ENCODE measurements at regions not wholly inside any gene's neighbourhood (a gene's known extent, or its start where the extent isn't known, plus 50 kb on each side); places are given as distances from the start of the nearest gene placed in this dataset.
"Not testable (repeated sequence)": the region's sequence is repeated elsewhere in the genome, so short reads cannot be mapped to it uniquely, and the experiment has no call there.

DNA sequence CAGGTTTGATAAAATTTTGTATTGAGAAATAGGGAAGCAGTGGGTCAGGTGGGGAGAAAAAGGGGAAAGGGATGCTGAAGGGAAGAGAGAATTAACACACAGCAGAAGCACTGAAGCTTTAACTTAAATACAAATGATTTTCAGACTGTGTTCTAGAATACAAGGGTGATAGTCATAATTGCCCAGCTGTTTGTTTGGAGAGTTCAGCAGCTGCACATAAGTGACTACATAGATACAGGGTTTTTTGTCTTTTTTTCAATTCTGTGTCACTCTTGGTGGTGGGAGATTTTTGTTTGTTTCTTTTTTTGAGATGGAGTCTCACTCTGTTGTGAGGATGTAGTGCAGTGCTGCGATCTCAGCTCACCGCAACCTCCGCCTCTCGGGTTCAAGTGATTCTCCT is 590.4 kb upstream of the SEMA6A start:
- DNase-seq (ENCODE audit: low spot score), result no peak
- intact Hi-C loops (cut with DNase I), result no loop called here
- ATAC-seq, result no peak

DNA sequence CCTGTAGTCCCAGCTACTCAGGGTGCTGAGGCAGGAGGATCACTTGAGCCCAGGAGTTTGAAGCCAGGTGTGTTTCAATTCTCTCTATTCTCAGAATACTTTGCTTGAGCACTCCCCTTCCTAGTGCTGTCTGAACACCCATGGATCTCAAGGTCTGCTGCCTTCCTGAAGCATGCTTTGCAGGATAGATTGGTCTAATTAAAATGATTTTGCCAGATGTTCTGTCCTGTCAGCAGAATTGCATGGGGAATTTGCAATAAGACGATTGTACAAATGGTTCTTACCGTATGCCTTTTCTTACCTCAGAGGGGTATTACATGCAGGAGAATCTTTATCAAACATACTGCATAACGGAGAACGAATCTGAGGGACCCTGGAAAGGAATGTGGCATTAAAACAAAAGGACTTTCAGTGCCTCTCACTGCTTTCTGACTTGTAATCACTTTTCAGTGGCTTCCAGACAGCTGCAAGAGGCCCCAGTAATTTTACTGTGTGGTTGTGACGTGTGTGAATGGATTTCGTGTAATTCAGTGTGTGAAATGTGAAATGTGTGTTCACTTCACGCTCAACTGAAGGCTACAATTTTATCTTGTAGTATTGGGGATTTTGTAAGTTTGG is 587.2 kb upstream of the SEMA6A start:
- intact Hi-C loops (cut with DNase I), result no loop called here
- no peak for ATAC-seq
- no peak for DNase-seq (ENCODE audit: low spot score)

DNA sequence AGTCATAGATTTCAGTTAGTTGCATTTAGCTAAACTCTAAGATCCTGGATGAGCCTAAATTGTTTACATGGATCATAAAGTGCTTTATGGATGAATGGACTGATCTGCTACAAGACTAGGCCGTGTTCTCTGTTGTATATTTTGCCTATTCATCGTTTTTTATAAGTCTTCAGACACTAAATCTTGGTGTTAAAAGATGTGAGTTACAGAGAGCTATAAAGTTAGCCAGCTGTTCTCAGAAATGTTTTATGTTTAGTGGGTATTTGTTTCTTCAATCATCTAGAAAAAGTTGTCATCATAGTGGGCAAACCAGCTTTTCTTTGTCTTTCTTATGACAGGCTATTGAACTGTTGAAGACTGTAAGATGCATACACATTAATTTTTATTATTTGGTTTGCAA is 585.8 kb upstream of the SEMA6A start:
- DNase-seq (ENCODE audit: low spot score), result no peak
- intact Hi-C loops (cut with DNase I), result no loop called here
- no peak for ATAC-seq

DNA sequence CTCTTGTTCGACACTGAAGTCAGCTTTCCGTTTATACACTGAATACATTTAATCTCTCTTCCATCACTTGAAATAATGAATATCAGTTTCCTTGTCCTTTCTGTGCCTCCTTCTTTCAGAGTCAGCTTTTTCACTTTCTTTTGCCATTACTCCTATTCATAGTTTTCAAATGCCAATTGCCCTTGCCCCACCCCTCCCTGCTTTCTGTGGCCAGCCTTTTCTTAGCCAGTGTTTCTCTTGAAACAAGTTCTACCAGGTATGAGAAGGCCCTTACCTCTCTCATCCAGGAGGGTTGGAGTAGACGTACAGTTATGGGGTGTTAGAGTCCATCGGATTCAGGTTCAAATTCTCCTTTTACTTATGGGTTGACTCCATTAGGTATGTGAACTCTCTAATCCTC is 574.7 kb upstream of the SEMA6A start:
- no peak for DNase-seq (ENCODE audit: low spot score)
- intact Hi-C loops (cut with DNase I), result no loop called here
- ATAC-seq, result no peak

DNA sequence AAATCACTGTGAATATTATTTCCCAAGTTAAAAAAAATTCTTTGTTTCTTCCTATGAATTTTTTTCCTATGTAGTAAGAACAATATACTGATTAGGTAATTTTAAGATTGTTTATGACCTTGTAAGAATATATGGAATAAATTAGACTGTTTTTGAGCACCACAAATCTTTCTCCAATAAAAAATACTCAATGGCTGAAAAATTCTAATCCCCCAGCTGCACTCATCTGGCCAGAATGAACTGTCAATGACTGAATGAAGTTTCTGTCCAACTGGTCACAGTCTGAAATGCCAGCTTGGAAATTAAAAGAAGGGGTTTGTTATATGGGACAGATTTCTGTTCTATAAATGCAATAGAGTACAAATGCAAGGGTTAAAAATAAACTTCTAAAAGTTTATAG is 569.5 kb upstream of the SEMA6A start:
- ATAC-seq (no peak), DNase-seq (ENCODE audit: low spot score) (no peak)
- intact Hi-C loops (cut with DNase I), result no loop called here

DNA sequence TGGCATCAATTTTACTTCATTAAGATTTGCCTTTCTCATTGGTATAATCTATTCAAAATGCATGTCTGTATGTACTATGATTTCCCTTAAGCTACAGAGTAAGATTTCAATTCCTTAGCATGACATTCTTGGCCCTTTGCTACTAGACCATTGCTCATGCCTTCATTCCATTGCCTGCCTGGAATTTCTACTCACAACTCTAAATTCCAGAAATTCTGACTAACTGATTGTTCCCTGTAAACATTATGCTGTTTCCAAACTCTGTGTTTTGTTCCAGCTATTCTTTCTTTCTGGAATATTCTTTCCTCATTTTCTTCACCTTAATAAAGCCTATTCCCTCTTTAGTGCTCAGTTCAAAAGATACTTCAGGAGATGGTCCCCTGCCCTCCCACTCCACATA is 568.8 kb upstream of the SEMA6A start:
- ATAC-seq (no peak), DNase-seq (ENCODE audit: low spot score) (no peak)
- intact Hi-C loops (cut with DNase I), result no loop called here

DNA sequence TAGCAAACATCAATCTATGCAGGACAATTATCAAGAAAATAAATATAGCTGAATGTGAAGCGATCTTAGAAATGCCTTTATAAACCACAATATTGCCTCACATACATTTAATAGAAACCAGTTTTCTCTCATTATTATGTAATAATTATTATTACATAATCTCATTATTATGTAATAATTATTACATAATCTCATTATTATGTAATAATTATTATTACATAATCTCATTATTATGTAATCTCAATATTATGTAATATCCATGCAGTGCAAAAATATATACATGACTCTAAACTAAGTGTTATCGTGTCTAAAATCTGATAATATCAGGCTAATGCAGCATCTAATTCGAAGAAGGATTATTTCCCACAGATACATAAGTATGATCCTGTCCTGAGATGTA is 563.9 kb upstream of the SEMA6A start:
- intact Hi-C loops (cut with DNase I), result no loop called here
- DNase-seq (ENCODE audit: low spot score) (no peak), ATAC-seq (no peak)

DNA sequence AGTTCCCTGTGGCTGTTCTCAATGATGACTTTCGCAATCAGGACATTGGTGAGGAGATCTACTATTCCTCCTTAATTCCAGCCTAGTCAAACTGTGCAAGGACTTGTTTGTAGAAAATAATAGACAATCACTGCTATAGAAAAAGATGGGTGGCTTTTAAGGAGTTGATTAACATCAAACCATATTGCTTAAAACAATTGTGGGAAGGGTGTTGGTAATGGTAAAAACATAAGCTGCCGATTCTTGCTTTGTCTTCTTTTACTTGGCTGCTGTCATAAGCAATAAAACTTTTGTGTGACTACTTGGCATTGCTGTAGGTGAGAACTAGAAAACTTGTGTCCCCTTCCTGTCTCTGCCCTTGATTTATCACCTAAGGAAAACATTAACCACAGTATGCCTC is 561.2 kb upstream of the SEMA6A start:
- intact Hi-C loops (cut with DNase I), result no loop called here
- ATAC-seq, result no peak
- no peak for DNase-seq (ENCODE audit: low spot score)

DNA sequence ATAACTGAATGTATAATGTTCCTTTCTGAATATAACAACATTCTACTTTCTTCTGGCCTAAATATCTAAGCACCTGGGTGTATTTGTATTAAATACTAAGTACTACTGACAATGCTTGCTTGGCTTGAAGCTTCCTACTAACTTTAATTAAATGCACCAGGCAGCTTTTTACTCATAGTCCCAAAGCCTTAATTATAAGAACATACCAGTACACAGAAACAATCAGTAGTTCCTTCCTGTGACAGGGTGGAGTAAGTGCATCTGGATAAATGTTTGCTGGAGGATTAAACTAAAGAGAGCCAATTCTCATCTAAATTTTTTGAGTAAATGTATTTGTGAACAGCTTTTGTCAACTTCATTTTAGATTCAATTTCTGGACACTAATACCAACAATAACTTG is 558.6 kb upstream of the SEMA6A start:
- intact Hi-C loops (cut with DNase I), result no loop called here
- ATAC-seq (no peak), DNase-seq (ENCODE audit: low spot score) (no peak)

DNA sequence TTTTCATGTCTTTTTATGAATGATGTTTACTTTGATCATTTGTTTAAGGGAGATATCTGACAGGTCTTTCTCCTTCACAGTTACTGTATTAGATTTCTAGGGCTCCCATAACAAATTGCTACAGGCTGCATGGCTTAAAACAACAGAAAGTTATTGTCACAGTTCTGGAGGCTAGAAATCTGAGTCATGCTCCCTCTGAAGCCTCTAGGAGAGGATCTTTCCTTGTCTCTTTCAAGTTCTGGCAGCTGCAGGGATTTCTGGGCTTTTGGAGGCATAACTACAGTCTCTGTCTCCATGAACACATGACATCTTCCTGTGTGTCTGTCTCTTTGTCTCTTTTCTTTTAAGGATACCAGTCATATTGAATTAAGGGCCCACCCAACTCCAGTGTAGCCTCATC is 557.3 kb upstream of the SEMA6A start:
- no peak for ATAC-seq
- no peak for DNase-seq (ENCODE audit: low spot score)
- intact Hi-C loops (cut with DNase I), result no loop called here

DNA sequence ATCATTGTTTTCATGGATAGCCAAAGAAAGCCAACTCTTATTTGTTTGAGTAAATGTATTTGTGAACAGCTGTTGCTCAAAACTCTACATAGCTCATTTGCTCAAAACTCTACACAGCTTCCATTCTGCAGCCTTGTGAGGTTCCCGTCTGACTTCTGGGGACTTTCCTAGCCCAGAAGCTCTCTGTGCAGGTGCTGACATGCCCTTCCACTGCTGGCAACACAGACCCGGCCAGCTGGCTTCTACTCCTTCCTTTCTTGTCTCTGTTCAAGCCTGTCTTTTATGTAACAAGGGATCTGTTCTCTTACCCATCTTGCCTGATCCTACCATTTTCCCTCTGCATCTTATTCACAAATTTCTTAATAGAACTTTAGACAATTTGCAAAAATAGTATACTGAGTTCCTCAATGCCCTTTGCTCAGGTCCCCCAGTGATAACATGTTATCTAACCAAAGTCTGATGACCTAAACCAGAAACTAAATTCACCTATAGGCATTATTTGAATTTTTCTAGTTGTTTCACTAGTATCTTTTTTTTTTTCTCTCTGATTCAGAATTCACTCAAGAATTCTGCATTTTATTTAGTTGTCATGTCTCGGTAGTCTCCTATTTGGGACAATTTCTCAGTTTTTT is 556.5 kb upstream of the SEMA6A start:
- intact Hi-C loops (cut with DNase I), result no loop called here
- ATAC-seq (no peak), DNase-seq (ENCODE audit: low spot score) (no peak)

DNA sequence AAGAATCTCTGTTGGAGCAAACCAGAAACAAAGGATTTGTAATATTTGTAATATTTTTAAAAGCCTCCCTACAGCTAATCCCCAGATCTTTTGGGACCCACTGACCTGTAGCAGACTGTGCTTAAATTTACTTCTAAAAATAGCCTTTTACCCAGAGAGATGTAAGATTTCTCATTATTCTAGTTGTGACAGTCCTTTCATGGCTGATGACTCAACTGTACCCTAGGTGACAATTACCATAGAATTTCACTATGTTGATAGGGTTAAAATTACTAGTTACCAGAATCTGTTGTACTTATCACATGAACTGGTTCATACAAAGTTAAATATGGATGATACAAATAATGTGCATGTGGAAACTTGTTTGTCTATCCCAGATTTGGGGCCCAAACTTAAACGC is 543.9 kb upstream of the SEMA6A start:
- ATAC-seq, result no peak
- DNase-seq (ENCODE audit: low spot score), result no peak
- intact Hi-C loops (cut with DNase I), result no loop called here

DNA sequence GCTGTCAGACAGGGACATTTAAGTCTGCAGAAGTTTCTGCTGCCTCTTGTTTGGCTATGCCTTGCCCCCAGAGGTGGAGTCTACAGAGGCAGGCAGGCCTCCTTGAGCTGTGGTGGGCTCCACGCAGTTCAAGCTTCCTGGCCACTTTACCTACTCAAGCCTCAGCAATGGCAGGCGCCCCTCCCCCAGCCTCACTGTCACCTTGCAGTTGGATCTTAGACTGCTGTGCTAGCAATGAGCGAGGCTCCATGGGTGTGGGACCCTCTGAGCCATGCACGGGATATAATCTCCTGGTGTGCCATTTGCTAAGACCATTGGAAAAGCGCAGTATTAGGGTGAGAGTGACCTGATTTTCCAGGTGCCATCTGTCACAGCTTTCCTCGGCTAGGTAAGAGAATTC is 542.7 kb upstream of the SEMA6A start:
- DNase-seq (ENCODE audit: low spot score); ATAC-seq; intact Hi-C loops (cut with DNase I): not testable (repeated sequence)

DNA sequence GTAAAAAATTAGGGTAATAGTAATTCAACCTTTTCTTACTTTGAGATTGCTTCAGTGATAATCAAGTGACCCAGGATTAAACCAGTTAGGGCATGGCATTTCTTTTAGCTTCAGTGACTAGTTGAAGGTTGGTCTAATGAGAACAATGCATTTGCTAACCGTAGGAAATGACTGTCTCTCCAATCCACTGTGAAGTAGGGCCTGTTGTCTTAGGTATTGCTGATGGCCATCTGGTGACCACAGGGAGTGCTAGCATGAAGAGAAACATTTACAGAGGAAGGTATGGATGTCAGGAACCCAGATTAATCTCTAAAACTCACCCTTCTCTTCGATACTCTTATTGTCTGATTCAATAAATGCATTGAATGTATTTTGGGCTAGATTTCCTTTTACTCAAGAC is 535.9 kb upstream of the SEMA6A start:
- DNase-seq (ENCODE audit: low spot score) (no peak), ATAC-seq (no peak)
- intact Hi-C loops (cut with DNase I), result no loop called here

DNA sequence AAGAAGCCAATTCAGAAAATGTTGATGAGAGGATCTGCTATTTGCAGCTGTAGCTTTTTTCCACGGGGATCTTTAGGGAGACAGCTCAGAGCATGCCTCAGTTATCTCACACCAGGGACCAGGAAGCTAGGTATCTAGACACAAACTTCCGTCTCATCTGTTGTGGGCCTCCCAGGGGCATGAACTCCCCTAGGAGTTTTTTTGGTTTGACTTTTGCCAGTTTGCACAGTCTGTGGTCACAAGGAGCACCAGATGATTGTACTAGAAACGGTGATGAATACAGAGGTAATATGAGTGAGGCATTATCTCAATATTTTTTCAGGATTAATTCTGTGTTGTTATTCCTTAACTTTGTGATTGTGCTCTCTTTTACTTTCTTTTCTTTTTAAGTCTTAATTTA is 533.2 kb upstream of the SEMA6A start:
- DNase-seq (ENCODE audit: low spot score) (no peak), ATAC-seq (no peak)
- intact Hi-C loops (cut with DNase I), result no loop called here

DNA sequence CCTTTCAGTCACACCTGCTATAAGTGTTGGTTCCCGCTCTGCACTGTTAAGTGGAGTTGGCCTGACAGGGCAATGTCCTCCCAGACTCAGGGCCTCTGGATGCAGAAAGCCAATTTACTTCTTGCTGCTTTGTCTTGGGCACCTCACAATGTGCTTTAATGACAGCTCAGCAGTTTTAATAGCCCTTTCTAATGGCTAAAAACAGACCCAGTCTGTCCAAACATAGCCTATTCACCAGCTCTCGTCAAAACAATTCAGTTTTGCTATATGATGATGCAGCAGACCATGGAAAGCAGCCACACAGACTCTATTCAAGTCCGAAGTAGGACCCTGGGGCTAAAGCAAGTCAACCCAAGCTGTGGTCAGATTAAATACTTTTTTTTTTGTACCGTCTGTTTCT is 529.1 kb upstream of the SEMA6A start:
- DNase-seq (ENCODE audit: low spot score) (no peak), ATAC-seq (no peak)
- intact Hi-C loops (cut with DNase I), result no loop called here

DNA sequence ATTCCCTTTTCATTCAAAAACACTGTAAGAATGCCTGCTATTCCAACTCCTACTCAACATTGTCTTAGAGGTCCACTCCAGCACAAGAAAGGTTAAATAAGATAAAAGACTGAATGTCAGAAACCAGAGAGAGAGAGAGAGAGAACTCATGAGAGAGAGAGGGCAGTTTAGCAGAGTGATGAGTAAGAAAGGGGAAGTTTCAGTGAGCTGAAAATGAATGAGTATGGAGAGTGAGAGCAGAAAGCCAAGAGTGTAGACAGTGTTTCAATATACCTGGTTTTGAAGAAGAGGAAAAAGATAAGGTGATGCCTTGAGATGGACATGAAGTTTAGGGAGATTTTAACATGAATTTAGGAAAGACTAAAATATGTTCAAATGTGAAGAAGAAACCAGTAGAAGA is 528.0 kb upstream of the SEMA6A start:
- ATAC-seq, result no peak
- intact Hi-C loops (cut with DNase I), result no loop called here
- DNase-seq (ENCODE audit: low spot score), result no peak

DNA sequence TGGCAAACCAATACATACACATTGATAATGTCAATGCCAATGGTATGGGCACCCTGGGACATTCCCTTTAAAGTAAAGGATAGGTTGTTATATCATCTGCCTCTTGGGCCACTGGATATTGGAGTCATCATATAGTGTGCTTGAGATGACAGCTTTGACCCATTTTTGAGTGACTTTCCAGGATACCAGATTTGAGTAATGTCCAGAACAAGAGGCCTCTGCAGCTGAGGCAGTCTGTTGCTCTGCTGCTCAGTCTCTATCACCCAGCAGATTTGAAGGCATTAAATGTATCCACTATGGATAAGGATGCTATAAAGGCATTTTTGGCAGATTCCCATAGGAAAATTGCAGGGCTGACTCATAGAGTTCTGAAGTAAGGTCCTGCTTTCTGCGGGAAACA is 525.6 kb upstream of the SEMA6A start:
- no peak for DNase-seq (ENCODE audit: low spot score)
- no peak for ATAC-seq
- intact Hi-C loops (cut with DNase I), result no loop called here

DNA sequence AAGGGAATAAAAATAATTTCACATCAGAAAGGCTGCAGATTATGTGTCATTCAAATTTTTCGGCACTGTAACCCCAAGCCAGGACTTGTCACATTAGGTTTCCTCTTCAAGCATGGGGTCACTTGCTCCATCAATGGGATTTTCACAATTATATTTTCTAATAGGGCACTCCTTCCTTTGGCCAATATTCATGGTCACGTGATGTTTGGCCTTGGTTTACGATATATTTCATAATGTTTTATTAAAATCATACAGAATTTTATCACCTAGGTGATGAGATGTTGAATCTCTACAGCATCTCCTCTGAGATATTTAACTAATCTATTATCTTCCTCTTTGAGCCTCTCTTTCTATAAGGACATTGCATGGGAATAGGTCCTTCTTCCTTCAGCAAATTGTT is 523.5 kb upstream of the SEMA6A start:
- intact Hi-C loops (cut with DNase I), result no loop called here
- DNase-seq (ENCODE audit: low spot score) (no peak), ATAC-seq (no peak)

DNA sequence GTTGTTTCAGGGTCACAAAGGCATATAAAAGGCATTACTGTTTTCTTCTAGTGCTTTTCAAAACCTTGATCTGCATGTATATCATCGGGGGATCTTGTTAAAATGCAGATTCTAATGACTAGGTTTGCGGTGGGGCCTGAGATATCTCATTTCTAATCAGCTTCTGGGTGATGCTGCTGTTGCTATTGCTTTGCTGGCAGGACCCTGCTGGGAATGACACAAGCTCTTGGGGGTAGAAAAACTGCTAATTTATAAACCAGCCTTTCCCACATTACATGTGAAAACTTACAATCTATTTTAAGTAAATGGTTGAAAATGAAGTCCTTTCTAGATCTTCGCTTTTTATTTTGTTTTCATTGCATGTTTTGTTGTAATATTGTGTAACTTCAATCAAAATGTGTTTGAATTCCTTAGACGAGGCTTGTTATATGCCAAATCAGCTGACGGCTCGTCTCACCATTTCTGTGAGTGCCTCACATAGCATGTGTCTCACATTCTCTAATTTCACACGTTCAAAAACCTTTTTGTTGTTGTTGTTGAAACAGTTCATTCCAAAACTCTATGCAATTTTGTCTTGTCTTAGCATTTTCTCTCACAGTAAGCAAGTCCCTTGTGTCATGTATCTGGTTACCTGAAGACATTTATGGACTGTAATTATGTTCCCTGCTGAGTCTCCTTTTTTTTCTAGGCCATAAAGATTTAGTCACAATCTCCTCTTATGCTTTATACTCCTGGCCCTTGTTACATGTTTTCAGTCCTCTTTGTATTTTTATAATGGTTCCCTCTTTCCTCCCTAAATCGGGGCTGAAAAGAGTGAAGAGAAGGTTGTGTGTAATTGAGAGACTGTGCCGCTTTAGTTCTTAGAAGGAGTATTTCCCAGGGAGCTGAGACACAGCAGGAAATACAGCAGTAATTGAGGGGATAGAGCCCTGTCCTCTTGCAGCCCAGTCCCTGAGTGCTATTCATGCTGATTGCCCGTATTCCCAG is 521.0 kb upstream of the SEMA6A start:
- intact Hi-C loops (cut with DNase I), result no loop called here
- DNase-seq (ENCODE audit: low spot score), result no peak
- ATAC-seq, result no peak

All from sciatic nerve (tissue), 2 donors.